ENCODE measurements at regions not wholly inside any gene's neighbourhood (a gene's known extent, or its start where the extent isn't known, plus 50 kb on each side); places are given as distances from the start of the nearest gene placed in this dataset.

- Mint-ChIP-seq H3K9me3 (ENCODE audit: unreplicated experiment) (no peaks in the 10 kb centered on the region), H3K4me3 (ENCODE audit: unreplicated experiment) (no peak overlapping the region), H3K27ac (ENCODE audit: unreplicated experiment) (no peak overlapping the region)
These were observed 255.1 kb downstream of the HS3ST3A1 start for GRCh38 chr17:13346592-13346991.

DNA sequence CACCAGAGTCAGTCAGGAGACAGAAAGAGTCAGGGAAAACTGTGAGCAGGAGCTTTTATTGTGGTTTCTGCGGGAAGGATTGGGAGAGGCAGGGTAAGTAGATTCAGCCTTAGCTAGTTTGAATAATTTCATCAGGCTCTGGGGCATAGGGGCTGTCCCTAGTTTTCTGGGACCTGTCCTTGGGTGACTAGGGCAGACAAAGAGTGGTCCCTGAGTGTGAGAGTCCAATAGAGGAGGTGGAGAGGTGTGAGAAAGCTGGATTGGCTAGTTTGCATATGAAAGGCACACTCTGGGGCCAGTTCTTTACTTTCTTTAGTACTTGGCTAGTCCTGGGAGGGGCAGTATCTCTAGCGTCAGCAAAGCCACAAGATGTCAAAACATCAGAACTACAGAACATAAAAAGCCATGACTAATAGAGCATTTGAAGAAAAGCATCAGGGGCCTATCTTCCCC, 255.6 kb downstream of the HS3ST3A1 start:
- no peak for TF ChIP-seq CTCF (IDR thresholded peaks at IDR 0.05; ENCODE audit: unreplicated experiment)
- H3K4me1 Mint-ChIP-seq (ENCODE audit: unreplicated experiment), result no peaks in the 10 kb centered on the region
- H3K27me3 Mint-ChIP-seq (ENCODE audit: unreplicated experiment), result no peaks in the 10 kb centered on the region
- H3K4me3 Mint-ChIP-seq (ENCODE audit: unreplicated experiment), result no peak overlapping the region
- no peaks in the 10 kb centered on the region for H3K9me3 Mint-ChIP-seq (ENCODE audit: unreplicated experiment)
- H3K36me3 Mint-ChIP-seq (ENCODE audit: low read depth, unreplicated experiment), result no peaks in the 10 kb centered on the region
- no peak overlapping the region for H3K27ac Mint-ChIP-seq (ENCODE audit: unreplicated experiment)
- DNase-seq (ENCODE audit: low spot score), result no peak

More at GRCh38 chr17:13346592-13346991, 255.1 kb downstream of the HS3ST3A1 start:
- no peak for TF ChIP-seq CTCF (IDR thresholded peaks at IDR 0.05; ENCODE audit: unreplicated experiment)
- Mint-ChIP-seq H3K36me3 (ENCODE audit: low read depth, unreplicated experiment) (no peaks in the 10 kb centered on the region), H3K27me3 (ENCODE audit: unreplicated experiment) (no peaks in the 10 kb centered on the region), H3K4me1 (ENCODE audit: unreplicated experiment) (no peaks in the 10 kb centered on the region)
- no peak for DNase-seq (ENCODE audit: low spot score)

DNA sequence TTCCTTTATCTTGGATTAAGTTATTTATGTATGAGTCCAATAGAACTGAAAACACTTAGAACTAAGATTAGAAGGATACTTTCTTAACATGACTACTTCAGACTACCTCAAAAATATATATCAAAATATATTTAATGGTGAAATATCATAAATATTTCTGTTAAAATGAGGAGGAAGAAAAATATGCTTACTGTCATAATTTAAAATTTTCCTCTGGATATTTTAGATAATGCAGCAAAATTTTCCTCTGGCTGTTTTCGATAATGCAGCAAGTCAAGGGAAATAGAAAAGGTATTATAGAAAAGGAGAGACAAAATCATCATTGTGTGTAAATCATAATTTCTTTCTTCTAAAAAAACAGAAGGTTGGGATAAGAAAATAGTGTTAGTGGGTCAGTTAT, 263.3 kb downstream of the HS3ST3A1 start:
- no peak overlapping the region for H3K27ac Mint-ChIP-seq (ENCODE audit: unreplicated experiment)
- H3K4me3 Mint-ChIP-seq (ENCODE audit: unreplicated experiment), result no peak overlapping the region
- no peak for TF ChIP-seq CTCF (IDR thresholded peaks at IDR 0.05; ENCODE audit: unreplicated experiment)
- no peaks in the 10 kb centered on the region for H3K9me3 Mint-ChIP-seq (ENCODE audit: unreplicated experiment)
- DNase-seq (ENCODE audit: low spot score), result no peak
- H3K36me3 Mint-ChIP-seq (ENCODE audit: low read depth, unreplicated experiment), result no peaks in the 10 kb centered on the region
- no peaks in the 10 kb centered on the region for H3K27me3 Mint-ChIP-seq (ENCODE audit: unreplicated experiment)
- H3K4me1 Mint-ChIP-seq (ENCODE audit: unreplicated experiment), result peaks cover 5% of the 10 kb centered on the region

DNA sequence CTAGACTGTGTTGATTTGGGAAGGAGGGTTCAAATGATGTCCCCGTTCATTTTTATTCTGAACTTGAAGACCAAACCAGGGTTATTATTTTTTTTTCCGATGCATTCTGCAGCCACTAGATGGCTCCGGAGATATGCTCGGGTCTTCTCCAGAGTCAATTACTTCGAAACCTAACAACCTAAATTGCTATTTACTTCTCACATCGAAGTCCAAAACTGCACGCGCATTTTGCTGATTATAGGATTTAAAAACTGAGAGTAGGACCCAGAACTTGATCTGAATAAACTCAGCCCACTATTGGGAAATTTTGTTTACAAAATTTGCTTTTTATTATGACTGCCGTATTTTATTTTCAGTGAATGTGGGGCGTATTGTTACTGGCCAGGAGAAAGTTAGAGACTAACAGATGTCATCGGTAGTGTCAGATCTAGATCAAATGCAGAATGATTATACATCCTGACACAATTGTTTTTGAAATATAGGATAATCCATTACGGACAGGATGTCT, 263.8 kb downstream of the HS3ST3A1 start:
- peak; percentile 67 for TF ChIP-seq CTCF (IDR thresholded peaks at IDR 0.05; ENCODE audit: unreplicated experiment)
- DNase-seq (ENCODE audit: low spot score), result peak; percentile 23
- Mint-ChIP-seq H3K9me3 (ENCODE audit: unreplicated experiment) (no peaks in the 10 kb centered on the region), H3K27me3 (ENCODE audit: unreplicated experiment) (no peaks in the 10 kb centered on the region), H3K27ac (ENCODE audit: unreplicated experiment) (no peak overlapping the region), H3K4me3 (ENCODE audit: unreplicated experiment) (no peak overlapping the region), H3K36me3 (ENCODE audit: low read depth, unreplicated experiment) (no peaks in the 10 kb centered on the region), H3K4me1 (ENCODE audit: unreplicated experiment) (peaks cover 5% of the 10 kb centered on the region)

- no peaks in the 10 kb centered on the region for H3K27me3 Mint-ChIP-seq (ENCODE audit: unreplicated experiment)
- TF ChIP-seq CTCF (IDR thresholded peaks at IDR 0.05; ENCODE audit: unreplicated experiment), result no peak
- no peaks in the 10 kb centered on the region for H3K9me3 Mint-ChIP-seq (ENCODE audit: unreplicated experiment)
- no peaks in the 10 kb centered on the region for H3K36me3 Mint-ChIP-seq (ENCODE audit: low read depth, unreplicated experiment)
- H3K4me3 Mint-ChIP-seq (ENCODE audit: unreplicated experiment), result no peak overlapping the region
- H3K4me1 Mint-ChIP-seq (ENCODE audit: unreplicated experiment), result peaks cover 5% of the 10 kb centered on the region
- no peak for DNase-seq (ENCODE audit: low spot score)
- H3K27ac Mint-ChIP-seq (ENCODE audit: unreplicated experiment), result no peak overlapping the region
These were observed 264.6 kb downstream of the HS3ST3A1 start for GRCh38 chr17:13337151-13337550.
